ENCODE measurements at regions not wholly inside any gene's neighbourhood (a gene's known extent, or its start where the extent isn't known, plus 50 kb on each side); places are given as distances from the start of the nearest gene placed in this dataset.

- TF ChIP-seq, protein P1, sequence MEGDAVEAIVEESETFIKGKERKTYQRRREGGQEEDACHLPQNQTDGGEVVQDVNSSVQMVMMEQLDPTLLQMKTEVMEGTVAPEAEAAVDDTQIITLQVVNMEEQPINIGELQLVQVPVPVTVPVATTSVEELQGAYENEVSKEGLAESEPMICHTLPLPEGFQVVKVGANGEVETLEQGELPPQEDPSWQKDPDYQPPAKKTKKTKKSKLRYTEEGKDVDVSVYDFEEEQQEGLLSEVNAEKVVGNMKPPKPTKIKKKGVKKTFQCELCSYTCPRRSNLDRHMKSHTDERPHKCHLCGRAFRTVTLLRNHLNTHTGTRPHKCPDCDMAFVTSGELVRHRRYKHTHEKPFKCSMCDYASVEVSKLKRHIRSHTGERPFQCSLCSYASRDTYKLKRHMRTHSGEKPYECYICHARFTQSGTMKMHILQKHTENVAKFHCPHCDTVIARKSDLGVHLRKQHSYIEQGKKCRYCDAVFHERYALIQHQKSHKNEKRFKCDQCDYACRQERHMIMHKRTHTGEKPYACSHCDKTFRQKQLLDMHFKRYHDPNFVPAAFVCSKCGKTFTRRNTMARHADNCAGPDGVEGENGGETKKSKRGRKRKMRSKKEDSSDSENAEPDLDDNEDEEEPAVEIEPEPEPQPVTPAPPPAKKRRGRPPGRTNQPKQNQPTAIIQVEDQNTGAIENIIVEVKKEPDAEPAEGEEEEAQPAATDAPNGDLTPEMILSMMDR (IDR thresholded peaks at IDR 0.05): no peak
- no peak for TF ChIP-seq POLR2A (IDR thresholded peaks at IDR 0.05)
These were observed 363.8 kb upstream of the PKN2 start for GRCh38 chr1:88320291-88320690.

Data from testis (tissue), 2 donors.